ENCODE measurements at regions not wholly inside any gene's neighbourhood (a gene's known extent, or its start where the extent isn't known, plus 50 kb on each side); places are given as distances from the start of the nearest gene placed in this dataset.

DNA sequence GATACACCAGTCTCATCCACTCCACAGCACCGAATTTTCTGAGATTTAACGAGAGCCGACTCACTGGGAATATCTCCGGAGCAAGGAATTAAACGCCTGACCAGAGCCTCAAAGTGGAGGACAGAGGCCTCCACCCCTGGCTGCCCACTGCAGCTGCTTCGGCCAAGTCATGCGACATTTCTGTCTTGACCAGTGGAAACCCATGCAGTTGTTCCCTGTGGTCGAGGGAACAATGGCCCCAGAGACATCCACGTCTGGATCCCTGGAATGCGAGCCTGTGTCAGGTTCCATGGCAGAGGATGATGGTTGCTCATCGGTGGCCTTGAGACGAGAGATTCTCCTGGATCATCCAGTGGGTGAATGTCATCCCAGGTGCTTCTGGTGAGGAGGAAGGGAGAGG, 65.7 kb upstream of the INSIG1 start:
- H3K36me3 ChIP-seq (ENCODE audit: control insufficient read depth in 1 of 2, insufficient read depth in 2 of 2, low read length in 2 of 2), result no peaks in the 10 kb centered on the region
- no peak overlapping the region for H3K27ac ChIP-seq (ENCODE audit: low read depth, low read length)
- no peak for DNase-seq (ENCODE audit: low read depth, low spot score)
- intact Hi-C loops (cut with micrococcal nuclease), result no loop called here
- no peak overlapping the region for H3K4me3 ChIP-seq (replicated peaks in 1 of 2; ENCODE audit: low read depth in 1 of 2, low read length in 2 of 2)
- H3K9me3 ChIP-seq (ENCODE audit: control insufficient read depth in 1 of 2, insufficient read depth in 1 of 2, low read depth in 1 of 2, low read length in 2 of 2), result no peaks in the 10 kb centered on the region
- no peaks in the 10 kb centered on the region for H3K27me3 ChIP-seq (ENCODE audit: insufficient read depth, low read length)
- ChIA-PET CTCF (no interaction called here), POLR2A (no interaction called here), RAD21 (ENCODE audit: low non-redundant PET in 1 of 2, low total read pairs in 2 of 2, uncharacterized antibody in 2 of 2, unreplicated experiment in 2 of 2) (no interaction called here)
- no peaks in the 10 kb centered on the region for H3K9me2 ChIP-seq (ENCODE audit: insufficient read depth)
- H4K20me1 ChIP-seq (ENCODE audit: insufficient read depth), result no peaks in the 10 kb centered on the region
- ATAC-seq, result no peak
- TF ChIP-seq, protein P1, sequence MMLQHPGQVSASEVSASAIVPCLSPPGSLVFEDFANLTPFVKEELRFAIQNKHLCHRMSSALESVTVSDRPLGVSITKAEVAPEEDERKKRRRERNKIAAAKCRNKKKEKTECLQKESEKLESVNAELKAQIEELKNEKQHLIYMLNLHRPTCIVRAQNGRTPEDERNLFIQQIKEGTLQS (IDR thresholded peaks at IDR 0.05), result no peak
- no peak for TF ChIP-seq EGR1 (IDR thresholded peaks at IDR 0.05; ENCODE audit: low read depth)
- no peak for TF ChIP-seq CEBPB (IDR thresholded peaks at IDR 0.05; ENCODE audit: low read depth)
- no peak for TF ChIP-seq POLR2A (IDR thresholded peaks at IDR 0.05; ENCODE audit: borderline replicate concordance, extremely low read depth, insufficient read depth, insufficient read length)
- TF ChIP-seq CBX3 (IDR thresholded peaks at IDR 0.05; ENCODE audit: low read depth), result no peak
- TF ChIP-seq, protein P2, sequence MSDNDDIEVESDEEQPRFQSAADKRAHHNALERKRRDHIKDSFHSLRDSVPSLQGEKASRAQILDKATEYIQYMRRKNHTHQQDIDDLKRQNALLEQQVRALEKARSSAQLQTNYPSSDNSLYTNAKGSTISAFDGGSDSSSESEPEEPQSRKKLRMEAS (IDR thresholded peaks at IDR 0.05), result no peak
- TF ChIP-seq ELF1 (IDR thresholded peaks at IDR 0.05; ENCODE audit: borderline replicate concordance, low read depth), result no peak
- TF ChIP-seq, protein P3, sequence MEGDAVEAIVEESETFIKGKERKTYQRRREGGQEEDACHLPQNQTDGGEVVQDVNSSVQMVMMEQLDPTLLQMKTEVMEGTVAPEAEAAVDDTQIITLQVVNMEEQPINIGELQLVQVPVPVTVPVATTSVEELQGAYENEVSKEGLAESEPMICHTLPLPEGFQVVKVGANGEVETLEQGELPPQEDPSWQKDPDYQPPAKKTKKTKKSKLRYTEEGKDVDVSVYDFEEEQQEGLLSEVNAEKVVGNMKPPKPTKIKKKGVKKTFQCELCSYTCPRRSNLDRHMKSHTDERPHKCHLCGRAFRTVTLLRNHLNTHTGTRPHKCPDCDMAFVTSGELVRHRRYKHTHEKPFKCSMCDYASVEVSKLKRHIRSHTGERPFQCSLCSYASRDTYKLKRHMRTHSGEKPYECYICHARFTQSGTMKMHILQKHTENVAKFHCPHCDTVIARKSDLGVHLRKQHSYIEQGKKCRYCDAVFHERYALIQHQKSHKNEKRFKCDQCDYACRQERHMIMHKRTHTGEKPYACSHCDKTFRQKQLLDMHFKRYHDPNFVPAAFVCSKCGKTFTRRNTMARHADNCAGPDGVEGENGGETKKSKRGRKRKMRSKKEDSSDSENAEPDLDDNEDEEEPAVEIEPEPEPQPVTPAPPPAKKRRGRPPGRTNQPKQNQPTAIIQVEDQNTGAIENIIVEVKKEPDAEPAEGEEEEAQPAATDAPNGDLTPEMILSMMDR (IDR thresholded peaks at IDR 0.05 in 2 of 3, conservative IDR thresholded peaks at IDR 0.05 in 1 of 3; ENCODE audit: borderline replicate concordance in 1 of 3, insufficient read depth in 1 of 3, low read depth in 2 of 3, low read length in 2 of 3), result no peak
- TF ChIP-seq SP1 (IDR thresholded peaks at IDR 0.05; ENCODE audit: low read depth), result no peak
- no peak for TF ChIP-seq SIN3A (IDR thresholded peaks at IDR 0.05; ENCODE audit: low read depth)
- TF ChIP-seq EZH2 (IDR thresholded peaks at IDR 0.05), result no peak
- TF ChIP-seq ZNF274 (IDR thresholded peaks at IDR 0.05; ENCODE audit: low read depth, low read length), result no peak
- TF ChIP-seq ZFX (IDR thresholded peaks at IDR 0.05), result no peak
- TF ChIP-seq TCF7L2 (IDR thresholded peaks at IDR 0.05; ENCODE audit: borderline replicate concordance, extremely low read depth, insufficient read depth, insufficient read length), result no peak
- TF ChIP-seq, protein P4, sequence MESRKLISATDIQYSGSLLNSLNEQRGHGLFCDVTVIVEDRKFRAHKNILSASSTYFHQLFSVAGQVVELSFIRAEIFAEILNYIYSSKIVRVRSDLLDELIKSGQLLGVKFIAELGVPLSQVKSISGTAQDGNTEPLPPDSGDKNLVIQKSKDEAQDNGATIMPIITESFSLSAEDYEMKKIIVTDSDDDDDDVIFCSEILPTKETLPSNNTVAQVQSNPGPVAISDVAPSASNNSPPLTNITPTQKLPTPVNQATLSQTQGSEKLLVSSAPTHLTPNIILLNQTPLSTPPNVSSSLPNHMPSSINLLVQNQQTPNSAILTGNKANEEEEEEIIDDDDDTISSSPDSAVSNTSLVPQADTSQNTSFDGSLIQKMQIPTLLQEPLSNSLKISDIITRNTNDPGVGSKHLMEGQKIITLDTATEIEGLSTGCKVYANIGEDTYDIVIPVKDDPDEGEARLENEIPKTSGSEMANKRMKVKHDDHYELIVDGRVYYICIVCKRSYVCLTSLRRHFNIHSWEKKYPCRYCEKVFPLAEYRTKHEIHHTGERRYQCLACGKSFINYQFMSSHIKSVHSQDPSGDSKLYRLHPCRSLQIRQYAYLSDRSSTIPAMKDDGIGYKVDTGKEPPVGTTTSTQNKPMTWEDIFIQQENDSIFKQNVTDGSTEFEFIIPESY (IDR thresholded peaks at IDR 0.05; ENCODE audit: extremely low read depth, insufficient replicate concordance, low read length), result no peak
- no peak for TF ChIP-seq FOSL1 (IDR thresholded peaks at IDR 0.05; ENCODE audit: low read depth)
- no peak for TF ChIP-seq EZH2phosphoT487 (IDR thresholded peaks at IDR 0.05; ENCODE audit: borderline replicate concordance)
- no peak for TF ChIP-seq RAD21 (IDR thresholded peaks at IDR 0.05; ENCODE audit: low read depth)
- no peak for TF ChIP-seq POLR2AphosphoS5 (IDR thresholded peaks at IDR 0.05; ENCODE audit: low read depth, low read length)
- H3K79me2 ChIP-seq (ENCODE audit: insufficient read depth, low read length), result no peaks in the 10 kb centered on the region
- H2AFZ ChIP-seq (ENCODE audit: low read depth, low read length, poor library complexity, severe bottlenecking), result no peak overlapping the region
- no peak overlapping the region for H3K4me2 ChIP-seq (ENCODE audit: low read length)
- no TSS peak for BruUV-seq (replicated peaks)
- H3K4me1 ChIP-seq (ENCODE audit: control insufficient read depth in 1 of 2, insufficient read depth in 2 of 2, low read length in 2 of 2), result peaks cover 5 to 33% of the 10 kb centered on the region in 2 experiments; a peak in 3 of 4 replicates
- no peak overlapping the region for H3K9ac ChIP-seq (ENCODE audit: low read length)
